Lower leg skin (tissue), 3 donors: ENCODE measurements at regions not wholly inside any gene's neighbourhood (a gene's known extent, or its start where the extent isn't known, plus 50 kb on each side); places are given as distances from the start of the nearest gene placed in this dataset.

Experiments
- POLR2A ChIP-seq, 2 donors: fragments of 450-650 bp; IDR thresholded peaks; one replicate each; pipeline ENCODE4 v1.6.1; 2016 to 2017; ENCODE audit warnings: antibody characterized with exemption in 2 of 2, mild to moderate bottlenecking in 1 of 2, moderate library complexity in 1 of 2
- TF ChIP-seq, protein P1 (sequence below), 3 donors: fragments of 450-650 bp; IDR thresholded peaks; one replicate each; pipeline ENCODE4 v1.5.1; 2016; ENCODE audit warnings: antibody characterized with exemption in 3 of 3, mild to moderate bottlenecking in 3 of 3, moderate library complexity in 2 of 3

- TF ChIP-seq, protein P1, sequence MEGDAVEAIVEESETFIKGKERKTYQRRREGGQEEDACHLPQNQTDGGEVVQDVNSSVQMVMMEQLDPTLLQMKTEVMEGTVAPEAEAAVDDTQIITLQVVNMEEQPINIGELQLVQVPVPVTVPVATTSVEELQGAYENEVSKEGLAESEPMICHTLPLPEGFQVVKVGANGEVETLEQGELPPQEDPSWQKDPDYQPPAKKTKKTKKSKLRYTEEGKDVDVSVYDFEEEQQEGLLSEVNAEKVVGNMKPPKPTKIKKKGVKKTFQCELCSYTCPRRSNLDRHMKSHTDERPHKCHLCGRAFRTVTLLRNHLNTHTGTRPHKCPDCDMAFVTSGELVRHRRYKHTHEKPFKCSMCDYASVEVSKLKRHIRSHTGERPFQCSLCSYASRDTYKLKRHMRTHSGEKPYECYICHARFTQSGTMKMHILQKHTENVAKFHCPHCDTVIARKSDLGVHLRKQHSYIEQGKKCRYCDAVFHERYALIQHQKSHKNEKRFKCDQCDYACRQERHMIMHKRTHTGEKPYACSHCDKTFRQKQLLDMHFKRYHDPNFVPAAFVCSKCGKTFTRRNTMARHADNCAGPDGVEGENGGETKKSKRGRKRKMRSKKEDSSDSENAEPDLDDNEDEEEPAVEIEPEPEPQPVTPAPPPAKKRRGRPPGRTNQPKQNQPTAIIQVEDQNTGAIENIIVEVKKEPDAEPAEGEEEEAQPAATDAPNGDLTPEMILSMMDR (IDR thresholded peaks at IDR 0.05), result no peak
- no peak for TF ChIP-seq POLR2A (IDR thresholded peaks at IDR 0.05)
Measured at GRCh38 chr12:25348593-25348895, 97.8 kb upstream of the KRAS start.
